ENCODE measurements at regions not wholly inside any gene's neighbourhood (a gene's known extent, or its start where the extent isn't known, plus 50 kb on each side); places are given as distances from the start of the nearest gene placed in this dataset.
"Not testable (repeated sequence)": the region's sequence is repeated elsewhere in the genome, so short reads cannot be mapped to it uniquely, and the experiment has no call there.

DNA sequence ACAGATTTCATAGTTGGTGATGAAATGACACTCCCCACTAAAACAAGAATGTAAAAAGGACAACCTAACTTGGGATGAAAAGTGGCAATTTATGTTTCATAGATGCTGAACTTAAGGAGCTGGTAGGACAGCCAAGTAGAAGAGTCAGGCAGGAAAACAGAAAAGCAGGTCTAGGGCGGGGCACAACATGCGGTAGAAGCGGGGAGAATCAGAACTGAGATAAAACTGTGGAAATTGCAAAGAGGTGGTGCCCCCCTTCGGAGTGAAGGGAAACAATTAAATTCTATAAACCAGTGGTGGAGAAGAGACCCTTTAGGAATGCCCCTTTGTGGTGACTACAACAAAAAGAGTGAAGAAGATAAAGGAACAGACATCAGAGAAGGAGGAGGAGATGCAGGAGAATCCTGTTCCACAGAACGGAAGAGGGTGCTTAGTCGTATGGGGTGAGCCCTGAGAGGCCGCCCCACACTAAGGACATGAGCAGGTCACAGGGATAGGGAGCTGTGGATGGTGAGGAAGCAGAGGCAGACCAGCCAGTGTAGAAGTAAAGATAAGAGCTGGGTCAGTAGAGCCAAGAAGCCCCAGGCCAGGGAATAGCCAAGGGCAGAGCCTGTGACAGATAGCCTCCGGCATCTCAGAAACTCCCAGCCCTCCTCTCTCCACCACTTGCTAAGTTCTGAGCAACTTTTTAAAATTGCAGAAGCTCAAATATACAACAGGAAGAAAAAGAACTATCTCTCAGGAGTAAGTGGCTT lies 100.3 kb upstream of the DOCK9 start:
- Mint-ChIP-seq H3K4me1 (ENCODE audit: low read depth) (peaks cover 66% of the 10 kb centered on the region), H3K36me3 (ENCODE audit: low read depth) (peaks cover 24% of the 10 kb centered on the region)
- DNase-seq: no peak

DNA sequence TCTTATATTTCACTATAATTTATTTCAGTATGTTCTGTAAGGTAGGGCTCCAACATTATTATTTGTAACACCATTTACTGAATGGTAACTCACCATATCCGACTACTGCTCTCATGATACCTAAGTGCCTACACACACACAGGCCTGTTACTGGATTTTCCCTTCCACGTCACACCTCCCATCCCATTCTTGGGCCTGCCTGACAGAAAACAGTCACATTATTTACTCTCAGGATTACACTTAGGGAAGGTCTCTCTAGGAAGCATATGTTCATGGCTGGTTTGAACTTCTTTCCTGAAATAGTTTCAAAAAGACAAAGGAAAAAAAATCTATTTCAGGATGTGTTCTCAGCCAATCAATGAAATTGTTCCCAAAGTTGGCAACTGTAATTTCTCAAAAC lies 102.3 kb upstream of the DOCK9 start:
- peaks cover 73% of the 10 kb centered on the region for H3K4me1 Mint-ChIP-seq (ENCODE audit: low read depth)
- no peak overlapping the region for H3K4me3 Mint-ChIP-seq
- peaks cover 3% of the 10 kb centered on the region for H3K9me3 Mint-ChIP-seq
- H3K36me3 Mint-ChIP-seq (ENCODE audit: low read depth): peaks cover 8% of the 10 kb centered on the region
- H3K27me3 Mint-ChIP-seq: no peaks in the 10 kb centered on the region
- no peak for DNase-seq
- peak overlapping the region; percentile 39 for H3K27ac Mint-ChIP-seq

More for the DNA sequence above, 100.3 kb upstream of the DOCK9 start:
- Mint-ChIP-seq H3K9me3 (peaks cover 13% of the 10 kb centered on the region), H3K27me3 (no peaks in the 10 kb centered on the region), H3K27ac (peak overlapping the region; percentile 20), H3K4me3 (no peak overlapping the region)

DNA sequence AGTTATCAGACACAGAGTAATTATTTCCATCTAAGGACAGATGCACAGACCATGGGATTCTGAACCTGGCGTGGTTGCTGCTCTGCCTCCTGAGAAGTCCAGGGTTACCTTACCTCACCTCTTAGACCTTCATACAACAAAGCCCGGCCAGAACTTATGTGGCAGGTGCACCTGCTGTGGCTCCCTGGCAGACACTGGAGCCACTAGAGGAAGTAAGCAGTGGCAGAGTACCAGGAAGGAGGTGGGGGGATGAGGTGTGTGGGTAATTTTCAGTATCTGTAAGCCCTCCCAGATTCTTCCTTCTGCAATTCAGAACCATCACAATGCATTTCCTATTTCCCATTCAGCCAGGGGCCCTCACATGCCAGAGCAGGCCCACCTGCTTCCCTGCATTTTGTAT lies 106.1 kb upstream of the DOCK9 start:
- peak overlapping the region; percentile 2 for H3K27ac Mint-ChIP-seq
- peak overlapping the region; percentile 81 for H3K4me3 Mint-ChIP-seq
- no peak for DNase-seq
- H3K36me3 Mint-ChIP-seq (ENCODE audit: low read depth): peaks cover 8% of the 10 kb centered on the region
- H3K9me3 Mint-ChIP-seq: no peaks in the 10 kb centered on the region
- H3K27me3 Mint-ChIP-seq: no peaks in the 10 kb centered on the region
- peaks cover 50% of the 10 kb centered on the region for H3K4me1 Mint-ChIP-seq (ENCODE audit: low read depth)

DNA sequence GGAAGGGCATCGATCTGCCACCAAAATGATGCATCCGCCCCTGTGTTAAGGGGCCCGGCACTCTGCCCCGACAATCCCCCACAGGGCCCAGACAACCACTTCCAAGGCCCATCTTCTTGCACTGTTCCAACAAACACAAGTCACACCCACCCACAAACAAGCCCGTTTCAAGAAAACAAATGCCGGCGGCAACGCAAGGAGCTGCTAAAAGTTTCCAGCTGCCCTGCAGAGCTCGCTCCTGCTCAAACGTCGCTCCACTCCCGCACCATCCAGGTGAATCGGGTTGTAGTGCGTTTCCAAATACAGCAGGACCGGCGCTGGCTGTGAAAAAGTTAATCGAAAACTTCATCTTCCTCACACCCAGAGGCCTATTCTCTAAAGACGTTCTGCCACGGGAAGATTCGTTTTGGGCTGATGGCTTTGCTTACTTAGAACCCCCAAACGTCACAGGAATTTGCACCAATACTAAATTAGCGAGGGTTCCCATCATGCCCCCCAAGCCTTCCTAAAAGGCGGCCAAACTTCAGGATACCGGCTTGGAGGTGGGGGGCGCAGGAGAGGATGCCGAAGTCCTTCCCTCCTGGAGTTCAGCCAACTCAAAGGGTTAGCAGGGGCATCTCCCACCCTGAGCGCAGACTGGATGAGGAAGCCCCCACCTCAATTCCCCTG lies 107.4 kb upstream of the DOCK9 start:
- peak; percentile 53 for DNase-seq
- peak overlapping the region; percentile 81 for H3K4me3 Mint-ChIP-seq
- H3K27ac Mint-ChIP-seq: peak overlapping the region; percentile 85
- H3K9me3 Mint-ChIP-seq: no peaks in the 10 kb centered on the region
- peaks cover 8% of the 10 kb centered on the region for H3K36me3 Mint-ChIP-seq (ENCODE audit: low read depth)
- no peaks in the 10 kb centered on the region for H3K27me3 Mint-ChIP-seq
- H3K4me1 Mint-ChIP-seq (ENCODE audit: low read depth): peaks cover 44% of the 10 kb centered on the region

DNA sequence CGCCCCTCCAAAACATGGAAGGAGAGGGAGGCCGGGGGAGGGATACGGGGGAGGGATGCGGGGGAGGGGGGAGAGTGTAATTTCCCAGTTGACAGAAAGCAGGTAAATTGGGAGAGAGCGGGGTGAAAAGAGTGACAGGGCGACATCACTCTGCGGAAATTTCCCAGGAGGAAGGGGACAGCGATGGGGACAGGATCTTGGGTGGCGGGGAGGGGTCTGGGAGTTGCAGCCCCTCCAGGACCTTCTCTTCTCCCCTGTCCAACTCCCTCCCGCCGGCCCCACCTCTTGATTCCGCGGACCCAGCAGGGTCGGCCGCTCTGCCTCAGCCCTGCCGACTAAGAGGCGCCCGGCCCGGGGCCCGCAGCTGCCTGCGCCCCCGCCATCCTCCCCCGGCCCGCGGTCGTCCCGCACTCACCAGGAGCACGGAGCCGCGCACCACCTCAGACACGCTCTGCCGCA lies 108.0 kb upstream of the DOCK9 start:
- Mint-ChIP-seq H3K9me3 (no peaks in the 10 kb centered on the region), H3K27ac (peak overlapping the region; percentile 85), H3K36me3 (ENCODE audit: low read depth) (peaks cover 8% of the 10 kb centered on the region), H3K27me3 (no peaks in the 10 kb centered on the region), H3K4me1 (ENCODE audit: low read depth) (peaks cover 38% of the 10 kb centered on the region), H3K4me3 (peak overlapping the region; percentile 81)
- no peak for DNase-seq

DNA sequence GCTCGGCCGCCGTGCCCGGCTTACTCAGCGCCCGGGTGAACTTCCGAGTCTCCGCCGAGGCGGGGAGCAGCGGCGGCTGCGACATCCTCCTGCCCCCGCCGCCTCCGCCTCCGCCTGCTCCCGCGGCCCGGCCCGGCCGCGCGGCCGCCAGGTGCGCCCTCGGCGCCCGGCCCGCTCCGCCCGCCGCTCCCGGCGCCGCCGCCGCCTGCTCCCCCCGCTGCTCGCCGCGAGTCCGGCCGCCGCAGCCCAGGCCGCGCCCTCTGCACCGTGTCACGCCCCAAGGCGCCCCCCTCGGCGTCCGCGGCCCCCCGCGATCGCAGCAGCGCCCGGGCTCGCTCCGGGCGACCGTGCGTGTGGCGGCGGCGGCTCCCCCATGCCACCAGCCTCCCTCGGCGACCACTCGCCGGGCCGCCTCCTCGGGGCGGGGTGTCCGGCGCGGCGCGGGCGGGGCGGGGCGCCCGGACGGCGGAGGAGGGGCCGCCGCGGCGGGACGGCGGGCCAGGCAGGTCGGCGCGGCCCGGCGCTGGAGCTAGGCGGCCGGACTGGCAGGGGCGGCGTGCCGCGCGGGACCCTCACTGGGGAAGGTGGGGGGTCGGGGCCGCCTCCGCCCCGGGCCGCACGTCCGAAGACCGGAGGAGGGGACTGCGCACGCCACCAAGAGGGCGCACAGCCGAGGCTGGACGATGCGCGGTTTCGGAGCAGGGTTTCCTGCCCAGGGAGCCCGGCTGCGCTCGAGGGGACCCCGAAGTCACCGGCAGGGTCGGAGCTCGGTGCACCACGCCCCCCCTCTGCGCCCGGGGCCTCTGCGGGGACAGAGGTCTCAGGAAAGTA lies 108.6 kb upstream of the DOCK9 start:
- H3K27me3 Mint-ChIP-seq: no peaks in the 10 kb centered on the region

DNA sequence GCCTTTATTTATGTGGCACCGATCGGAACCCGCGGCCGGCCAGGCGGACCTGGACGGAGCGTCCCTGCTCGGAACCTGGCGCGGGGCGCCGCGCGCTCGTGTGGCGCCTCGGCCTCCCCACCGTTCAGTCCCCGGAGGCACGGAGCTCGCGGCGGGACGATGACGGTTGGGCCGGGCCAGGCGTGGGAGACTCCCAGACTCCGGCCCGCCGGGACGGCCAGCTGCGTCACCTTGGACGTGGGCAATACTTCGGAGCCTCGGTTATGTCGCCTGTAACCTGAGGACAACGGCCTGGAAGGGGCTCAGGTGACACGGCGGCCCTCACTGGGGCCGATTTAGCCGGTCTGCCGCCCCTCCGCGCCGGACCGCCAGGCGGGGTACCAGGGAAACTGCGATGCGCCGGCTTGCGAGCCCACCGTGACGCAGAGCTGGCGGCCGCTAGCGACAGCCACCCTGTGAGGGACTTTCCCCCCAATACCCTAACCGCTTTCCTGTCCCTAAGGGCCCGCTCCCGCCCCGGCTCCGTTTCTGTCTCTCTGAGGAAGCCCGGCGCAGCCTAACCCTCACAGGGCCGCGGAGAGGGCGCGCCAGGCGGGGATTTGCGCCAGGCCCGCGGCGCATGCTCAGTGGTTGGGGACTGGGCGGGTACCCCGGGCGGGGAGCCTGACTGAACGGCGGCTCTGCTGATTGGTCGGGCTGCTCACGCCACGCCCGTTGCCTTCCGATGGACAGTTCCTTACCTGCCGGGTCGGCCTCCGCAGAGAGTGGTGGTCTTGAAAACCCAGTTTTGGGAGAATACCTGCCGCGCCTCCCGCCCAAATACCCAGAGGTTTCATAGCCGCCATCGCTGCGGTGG lies 109.5 kb upstream of the DOCK9 start:
- no peaks in the 10 kb centered on the region for H3K27me3 Mint-ChIP-seq
- peak overlapping the region; percentile 96 for H3K4me3 Mint-ChIP-seq
- H3K9me3 Mint-ChIP-seq: no peaks in the 10 kb centered on the region
- H3K27ac Mint-ChIP-seq: peak overlapping the region; percentile 97
- peak; percentile 95 for DNase-seq
- peaks cover 8% of the 10 kb centered on the region for H3K36me3 Mint-ChIP-seq (ENCODE audit: low read depth)
- peaks cover 33% of the 10 kb centered on the region for H3K4me1 Mint-ChIP-seq (ENCODE audit: low read depth)

More for the DNA sequence above, 108.6 kb upstream of the DOCK9 start:
- peak overlapping the region; percentile 96 for H3K4me3 Mint-ChIP-seq
- H3K36me3 Mint-ChIP-seq (ENCODE audit: low read depth): peaks cover 8% of the 10 kb centered on the region
- peak; percentile 79 for DNase-seq
- H3K27ac Mint-ChIP-seq: peak overlapping the region; percentile 97
- H3K4me1 Mint-ChIP-seq (ENCODE audit: low read depth): peaks cover 33% of the 10 kb centered on the region
- no peaks in the 10 kb centered on the region for H3K9me3 Mint-ChIP-seq

DNA sequence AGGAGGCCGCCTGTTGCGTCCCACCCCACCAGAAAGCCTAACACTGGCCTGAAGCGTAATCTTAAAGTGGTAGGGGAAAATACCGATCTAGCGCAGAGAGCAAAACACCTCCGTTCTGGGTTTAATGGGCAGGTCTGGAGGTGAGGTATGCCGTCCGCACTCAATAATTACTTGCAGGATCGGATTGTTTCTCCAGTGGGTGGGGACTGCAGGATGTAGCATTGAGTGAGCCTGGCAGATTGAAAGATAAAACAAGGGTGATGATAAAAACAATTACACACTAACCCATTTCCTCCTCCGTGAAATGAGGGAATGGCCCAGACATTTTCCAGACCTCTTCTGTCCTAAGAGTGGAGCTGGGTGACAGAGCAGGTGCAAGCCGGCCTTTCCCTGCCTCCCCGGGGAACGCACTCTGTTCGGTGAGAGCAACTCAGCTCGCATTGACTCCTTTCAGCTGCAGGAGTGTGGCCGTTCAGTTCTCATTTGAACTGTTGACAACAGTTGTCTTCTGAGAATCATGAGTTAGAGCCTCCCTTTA lies 110.2 kb upstream of the DOCK9 start:
- no peaks in the 10 kb centered on the region for H3K9me3 Mint-ChIP-seq
- H3K4me1 Mint-ChIP-seq (ENCODE audit: low read depth): peaks cover 33% of the 10 kb centered on the region
- no peaks in the 10 kb centered on the region for H3K27me3 Mint-ChIP-seq
- peak overlapping the region; percentile 97 for H3K27ac Mint-ChIP-seq
- peaks cover 8% of the 10 kb centered on the region for H3K36me3 Mint-ChIP-seq (ENCODE audit: low read depth)
- peak overlapping the region; percentile 96 for H3K4me3 Mint-ChIP-seq
- DNase-seq: no peak

DNA sequence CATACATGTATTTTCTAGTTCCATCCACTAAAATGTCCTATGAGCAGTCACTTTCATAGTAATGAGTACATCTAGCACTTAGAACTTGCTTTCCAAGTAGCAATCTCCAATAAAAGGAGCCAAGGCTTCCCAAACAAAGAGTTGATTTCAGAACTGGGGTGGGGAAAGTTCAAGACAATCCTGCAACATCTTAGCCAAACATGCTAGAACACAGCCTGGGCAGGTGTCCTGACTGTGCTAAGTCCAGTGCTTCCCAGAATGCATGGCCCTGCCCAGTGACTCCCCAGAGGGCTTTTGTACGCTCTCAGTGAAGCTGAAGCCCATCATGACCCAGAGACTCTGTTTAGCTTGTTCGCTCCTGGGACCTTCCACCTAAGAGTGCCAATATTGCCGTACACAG lies 106.7 kb upstream of the UBAC2 start:
- no peak overlapping the region for H3K4me3 Mint-ChIP-seq
- no peaks in the 10 kb centered on the region for H3K27me3 Mint-ChIP-seq
- H3K4me1 Mint-ChIP-seq (ENCODE audit: low read depth): no peaks in the 10 kb centered on the region
- no peak for DNase-seq
- no peaks in the 10 kb centered on the region for H3K9me3 Mint-ChIP-seq
- H3K27ac Mint-ChIP-seq: no peak overlapping the region
- no peaks in the 10 kb centered on the region for H3K36me3 Mint-ChIP-seq (ENCODE audit: low read depth)

DNA sequence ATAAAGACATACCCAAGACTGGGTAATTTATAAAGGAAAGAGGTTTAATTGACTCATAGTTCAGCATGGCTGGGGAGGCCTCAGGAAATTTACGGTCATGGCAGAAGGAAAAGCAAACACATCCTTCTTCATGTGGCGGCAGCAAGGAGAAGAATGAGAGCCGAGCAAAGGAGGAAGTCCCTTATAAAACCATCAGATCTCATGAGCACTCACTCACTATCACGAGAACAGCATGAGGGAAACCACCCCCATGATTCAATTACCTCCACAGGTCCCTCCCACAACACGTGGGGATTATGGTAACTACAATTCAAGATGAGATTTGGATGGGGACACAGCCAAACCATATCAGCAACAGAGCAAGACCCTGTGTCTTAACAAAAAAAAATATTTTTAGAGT lies 98.8 kb upstream of the UBAC2 start:
- not testable (repeated sequence) for H3K27ac Mint-ChIP-seq; H3K4me3 Mint-ChIP-seq; H3K27me3 Mint-ChIP-seq; DNase-seq; H3K9me3 Mint-ChIP-seq; H3K4me1 Mint-ChIP-seq (ENCODE audit: low read depth); H3K36me3 Mint-ChIP-seq (ENCODE audit: low read depth)

DNA sequence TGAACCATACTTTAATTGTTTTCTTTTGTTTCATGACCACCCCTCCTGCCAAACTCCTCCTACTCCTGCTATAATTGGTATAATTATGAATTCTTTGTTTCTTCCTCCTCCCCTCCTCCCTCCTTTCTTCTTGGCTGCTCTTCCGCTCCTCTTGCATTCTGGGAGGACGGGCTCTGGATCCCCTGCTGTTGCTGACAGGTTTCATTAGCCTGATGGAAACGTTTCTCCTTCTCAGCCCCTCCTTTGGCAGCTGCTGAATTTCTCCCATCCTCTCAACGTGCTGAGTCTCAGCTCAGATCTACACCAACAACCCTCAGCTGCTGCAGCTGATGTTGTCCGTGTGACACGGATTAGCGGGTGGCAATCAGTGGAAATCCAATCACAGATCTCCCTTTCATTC lies 97.1 kb upstream of the UBAC2 start:
- DNase-seq: no peak
- H3K9me3 Mint-ChIP-seq: peaks cover 3% of the 10 kb centered on the region
- no peaks in the 10 kb centered on the region for H3K36me3 Mint-ChIP-seq (ENCODE audit: low read depth)
- peaks cover 4% of the 10 kb centered on the region for H3K4me1 Mint-ChIP-seq (ENCODE audit: low read depth)
- no peak overlapping the region for H3K4me3 Mint-ChIP-seq
- peaks cover 3% of the 10 kb centered on the region for H3K27me3 Mint-ChIP-seq
- no peak overlapping the region for H3K27ac Mint-ChIP-seq

DNA sequence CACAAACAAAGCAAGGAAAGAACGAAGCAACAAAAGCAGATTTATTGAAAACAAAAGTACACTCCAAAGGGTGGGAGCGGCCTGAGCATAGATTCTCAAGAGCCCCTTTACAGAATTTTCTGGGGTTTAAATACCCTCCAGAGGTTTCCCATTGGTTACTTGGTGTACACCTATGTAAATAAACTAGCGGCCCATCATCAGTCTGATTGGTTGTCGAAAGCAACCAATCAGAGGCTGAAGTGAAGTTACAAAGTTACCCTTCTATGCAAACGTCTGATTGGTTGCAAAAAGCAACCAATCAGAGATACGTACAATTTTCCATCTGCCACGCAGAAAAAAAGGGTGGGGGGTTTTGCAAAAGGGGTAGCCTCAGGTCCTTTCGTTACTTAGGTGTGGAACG lies 96.3 kb upstream of the UBAC2 start:
- H3K27me3 Mint-ChIP-seq: peaks cover 3% of the 10 kb centered on the region
- DNase-seq: no peak
- H3K36me3 Mint-ChIP-seq (ENCODE audit: low read depth): no peaks in the 10 kb centered on the region
- H3K27ac Mint-ChIP-seq: no peak overlapping the region
- H3K9me3 Mint-ChIP-seq: peaks cover 3% of the 10 kb centered on the region
- H3K4me3 Mint-ChIP-seq: no peak overlapping the region
- peaks cover 4% of the 10 kb centered on the region for H3K4me1 Mint-ChIP-seq (ENCODE audit: low read depth)

DNA sequence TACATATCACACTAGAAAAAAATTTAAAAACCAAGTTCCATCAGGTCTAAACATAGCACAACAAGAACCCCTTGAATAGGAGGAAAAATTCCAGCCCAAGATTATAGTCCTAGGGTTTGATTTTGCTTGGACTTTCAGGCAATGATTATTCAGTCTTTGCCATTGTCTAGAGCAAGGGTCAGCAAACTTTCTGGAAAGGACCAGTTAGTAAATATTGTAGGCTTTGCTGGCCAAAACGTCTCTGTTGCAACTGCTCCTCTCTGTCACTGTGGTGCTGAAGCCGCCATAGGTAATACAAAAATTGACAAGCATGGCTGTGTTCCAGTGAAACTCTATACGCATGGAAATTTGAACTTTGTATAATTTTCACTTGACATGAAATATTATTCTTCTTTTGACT lies 95.5 kb upstream of the UBAC2 start:
- peaks cover 3% of the 10 kb centered on the region for H3K27me3 Mint-ChIP-seq

DNA sequence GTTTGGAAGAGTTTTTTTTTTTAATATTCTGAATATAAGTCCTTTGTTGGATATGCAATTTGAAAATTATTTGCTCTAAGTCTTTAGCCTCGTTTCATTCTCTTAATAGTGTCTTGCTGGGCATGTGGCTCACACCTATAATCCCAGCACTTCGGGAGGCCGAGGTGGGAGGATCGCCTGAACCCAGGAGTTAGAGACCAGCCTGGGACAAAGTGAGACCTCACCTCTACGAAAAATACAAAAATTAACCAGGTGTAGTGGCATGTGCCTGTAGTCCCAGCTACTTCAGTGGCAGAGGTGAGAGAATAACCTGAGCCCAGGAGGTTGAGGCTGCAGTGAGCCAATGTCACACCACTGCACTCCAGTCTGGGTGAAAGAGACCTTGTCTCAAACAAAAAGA lies 87.3 kb upstream of the UBAC2 start:
- Mint-ChIP-seq H3K27me3 (no peaks in the 10 kb centered on the region), H3K36me3 (ENCODE audit: low read depth) (no peaks in the 10 kb centered on the region), H3K4me1 (ENCODE audit: low read depth) (no peaks in the 10 kb centered on the region), H3K27ac (no peak overlapping the region), H3K4me3 (no peak overlapping the region), H3K9me3 (no peaks in the 10 kb centered on the region)
- DNase-seq: no peak

More for the DNA sequence above, 95.5 kb upstream of the UBAC2 start:
- DNase-seq: no peak
- Mint-ChIP-seq H3K4me3 (no peak overlapping the region), H3K27ac (no peak overlapping the region), H3K4me1 (ENCODE audit: low read depth) (peaks cover 4% of the 10 kb centered on the region), H3K9me3 (peaks cover 3% of the 10 kb centered on the region), H3K36me3 (ENCODE audit: low read depth) (no peaks in the 10 kb centered on the region)

Data from activated T-cell treated with anti-CD3 and anti-CD28 coated beads, Interleukin-2, amount 50 U/mL, for 24 hours (primary cell).